OCI-LY3 (cell line): ENCODE measurements at regions not wholly inside any gene's neighbourhood (a gene's known extent, or its start where the extent isn't known, plus 50 kb on each side); places are given as distances from the start of the nearest gene placed in this dataset.

Source experiments
- CTCF ChIP-seq: fragments of 200-600, 300-600 bp; sonication (generic); IDR thresholded peaks from 2 replicates; pipeline ENCODE4 v1.5.1; 2014; ENCODE audit warnings: antibody characterized with exemption, low read length, low read depth
- EZH2phosphoT487 ChIP-seq: fragments of 200-600 bp; shearing (Covaris generic); IDR thresholded peaks from 2 replicates; pipeline ENCODE4 v1.6.1; 2018; ENCODE audit warnings: antibody characterized with exemption, mixed run types, low read depth

GRCh38 chr1:102102276-102102780 lies 105.6 kb upstream of the OLFM3 start:
- no peak for TF ChIP-seq EZH2phosphoT487
- no peak for TF ChIP-seq CTCF
